Upper lobe of left lung (tissue), 4 donors: ENCODE measurements at regions not wholly inside any gene's neighbourhood (a gene's known extent, or its start where the extent isn't known, plus 50 kb on each side); places are given as distances from the start of the nearest gene placed in this dataset.

Experiments
- CTCF ChIP-seq, 6 experiments: fragments of 450-650 bp in 4 of 6; fragments of 200-600 bp in 2 of 6; sonication (generic) in 2 of 6; IDR thresholded peaks; one replicate each; pipeline ENCODE4 v1.5.1; 2016 to 2019; ENCODE audit warnings: antibody characterized with exemption in 6 of 6
- EP300 ChIP-seq, 4 donors: sonication (generic); formaldehyde crosslinking; IDR thresholded peaks; one replicate each; pipeline ENCODE4 v1.5.1; 2017; ENCODE audit warnings: antibody characterized with exemption in 4 of 4, control low read depth in 2 of 4
- POLR2A ChIP-seq, 4 donors: fragments of 450-650 bp; IDR thresholded peaks; one replicate each; pipeline ENCODE4 v1.5.1; 2016 to 2017; ENCODE audit warnings: antibody characterized with exemption in 4 of 4, mild to moderate bottlenecking in 2 of 4
- POLR2AphosphoS5 ChIP-seq, 2 donors: sonication (generic); formaldehyde crosslinking; IDR thresholded peaks; one replicate each; pipeline ENCODE4 v1.5.1; 2017; ENCODE audit warnings: antibody characterized with exemption in 2 of 2

GRCh38 chr4:164614999-164615398, 138.9 kb upstream of the SMIM31 start:
- TF ChIP-seq CTCF (IDR thresholded peaks at IDR 0.05) (no peak), POLR2AphosphoS5 (IDR thresholded peaks at IDR 0.05) (no peak), POLR2A (IDR thresholded peaks at IDR 0.05) (no peak), EP300 (IDR thresholded peaks at IDR 0.05) (no peak)
